PC-3 (cell line): ENCODE measurements at regions not wholly inside any gene's neighbourhood (a gene's known extent, or its start where the extent isn't known, plus 50 kb on each side); places are given as distances from the start of the nearest gene placed in this dataset.

Experiments used
- ATAC-seq: fragments of 200-7000 bp; cut with Tn5 transposase; 2 replicates; pipeline ENCODE4 v1.9.1; 2020; ENCODE audit warnings: mild to moderate bottlenecking, moderate library complexity
- BruUV-seq: library from RNA; stranded (reverse); fragments of 400-500 nt; replicated peaks from 2 replicates; lab custom pipeline; 2021; lab: Mats Ljungman, UMichigan
- CTCF ChIA-PET: fragments of 300-600 bp; sonication (Branson Sonifier 250); formaldehyde crosslinking; loops from one replicate; lab custom pipeline; 2022; ENCODE audit warnings: antibody characterized with exemption; lab: Charles Lee
- POLR2A ChIA-PET: fragments of 300-600 bp; sonication (Branson Sonifier 250); formaldehyde crosslinking; loops from one replicate; lab custom pipeline; 2022; ENCODE audit warnings: antibody characterized with exemption; ENCODE audit not compliant: unreplicated experiment; lab: Charles Lee
- DNase-seq: peaks from one replicate; pipeline ENCODE4 v3.0.0-alpha.2; 2015
- H2AFZ ChIP-seq: fragments of 300-600 bp; sonication (generic); 2 replicates; pipeline ENCODE4 v1.6.0; 2016; ENCODE audit warnings: antibody characterized with exemption, low read length
- H3F3A ChIP-seq: fragments of 300-600 bp; sonication (generic); one replicate; pipeline ENCODE4 v1.6.0; 2017; ENCODE audit warnings: antibody characterized with exemption, low read length, control low read depth, mild to moderate bottlenecking; ENCODE audit not compliant: unreplicated experiment
- H3K27ac ChIP-seq: fragments of 300-600 bp; sonication (generic); 2 replicates; pipeline ENCODE4 v1.5.1; 2016; ENCODE audit warnings: mild to moderate bottlenecking, low read length
- H3K27me3 ChIP-seq: fragments of 300-600 bp; sonication (generic); 2 replicates; pipeline ENCODE4 v1.6.1; 2016; ENCODE audit warnings: low read length, mixed read lengths
- H3K36me3 ChIP-seq: fragments of 300-600 bp; sonication (generic); 2 replicates; pipeline ENCODE4 v1.6.1; 2016; ENCODE audit warnings: low read depth, mixed run types, low read length, mixed read lengths
- H3K4me1 ChIP-seq: fragments of 300-600 bp; sonication (generic); 2 replicates; pipeline ENCODE4 v1.5.1; 2016; ENCODE audit warnings: low read length; ENCODE audit not compliant: insufficient read depth
- H3K4me2 ChIP-seq: fragments of 300-600 bp; sonication (generic); 2 replicates; pipeline ENCODE4 v1.6.0; 2016; ENCODE audit warnings: low read length
- H3K4me3 ChIP-seq: fragments of 300-600 bp; sonication (generic); 2 replicates; pipeline ENCODE4 v1.5.1; 2016; ENCODE audit warnings: mild to moderate bottlenecking, low read length, mixed read lengths
- H3K79me2 ChIP-seq: fragments of 300-600 bp; sonication (generic); 2 replicates; pipeline ENCODE4 v1.6.1; 2017; ENCODE audit warnings: low read length, mixed read lengths
- H3K9ac ChIP-seq: fragments of 300-600 bp; sonication (generic); 2 replicates; pipeline ENCODE4 v1.6.0; 2016; ENCODE audit warnings: mild to moderate bottlenecking, low read length
- H3K9me2 ChIP-seq: fragments of 300-600 bp; sonication (generic); replicated peaks from 2 replicates; pipeline ENCODE4 v1.6.1; 2016; ENCODE audit warnings: mixed run types, low read length, mixed read lengths
- H3K9me3 ChIP-seq: fragments of 300-600 bp; sonication (generic); 2 replicates; pipeline ENCODE4 v1.6.1; 2016; ENCODE audit warnings: low read length, mixed read lengths
- H4K20me1 ChIP-seq: fragments of 300-600 bp; sonication (generic); 2 replicates; pipeline ENCODE4 v1.6.1; 2016; ENCODE audit warnings: low read length, mixed read lengths
- EZH2 ChIP-seq: fragments of 300-600 bp; sonication (generic); IDR thresholded peaks from one replicate; pipeline ENCODE4 v1.6.1; 2017; ENCODE audit warnings: antibody characterized with exemption, mild to moderate bottlenecking, low read length; ENCODE audit not compliant: unreplicated experiment
- EZH2phosphoT487 ChIP-seq: fragments of 300-600 bp; sonication (generic); IDR thresholded peaks from 2 replicates; pipeline ENCODE4 v1.6.1; 2018; ENCODE audit warnings: mild to moderate bottlenecking, antibody characterized with exemption, low read length, borderline replicate concordance
- intact Hi-C: fragments of 100-400 bp; cut with micrococcal nuclease; formaldehyde crosslinking; loops from 2 replicates; pipeline ENCODE4 v1.9.0; 2023
- TF ChIP-seq, protein P1 (sequence below): fragments of 300-600 bp; sonication (generic); conservative IDR thresholded peaks from 2 replicates; pipeline ENCODE4 v1.5.1; 2017; ENCODE audit warnings: antibody characterized with exemption, low read depth, mild to moderate bottlenecking, low read length

DNA sequence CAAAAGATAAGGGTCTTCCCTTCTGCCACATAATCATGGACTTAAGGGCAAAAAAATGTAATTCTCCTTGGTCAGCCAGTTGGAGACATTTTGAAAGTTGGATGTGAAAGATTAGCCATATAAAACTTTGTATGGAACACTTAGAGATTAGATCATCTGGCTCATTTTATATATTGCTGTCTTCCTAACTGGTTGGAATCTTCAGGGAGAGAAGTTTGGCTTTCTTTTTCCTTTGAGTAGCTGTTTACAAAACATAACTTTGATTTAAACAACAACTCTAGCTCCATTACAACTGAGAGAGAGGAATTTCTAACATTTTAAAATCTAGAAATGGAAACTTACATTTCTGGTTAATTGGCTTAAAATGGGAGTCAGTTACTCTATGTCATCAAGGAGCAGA lies 132.7 kb downstream of the RDH14 start:
- no TSS peak for BruUV-seq
- Histone ChIP-seq H3F3A (no peaks in the 10 kb centered on the region), H3K9ac (no peak overlapping the region), H3K4me2 (no peak overlapping the region), H3K4me3 (no peak overlapping the region), H3K9me3 (no peaks in the 10 kb centered on the region), H3K4me1 (0 out of 2 replicates have a peak, but pooled peaks cover 7% of the 10 kb centered on the region), H4K20me1 (no peaks in the 10 kb centered on the region), H2AFZ (no peak overlapping the region), H3K27me3 (no peaks in the 10 kb centered on the region), H3K27ac (no peak overlapping the region), H3K36me3 (no peaks in the 10 kb centered on the region), H3K79me2 (no peaks in the 10 kb centered on the region), H3K9me2 (no peaks in the 10 kb centered on the region)
- TF ChIP-seq EZH2phosphoT487 (no peak), EZH2 (no peak)
- TF ChIP-seq, protein P1, sequence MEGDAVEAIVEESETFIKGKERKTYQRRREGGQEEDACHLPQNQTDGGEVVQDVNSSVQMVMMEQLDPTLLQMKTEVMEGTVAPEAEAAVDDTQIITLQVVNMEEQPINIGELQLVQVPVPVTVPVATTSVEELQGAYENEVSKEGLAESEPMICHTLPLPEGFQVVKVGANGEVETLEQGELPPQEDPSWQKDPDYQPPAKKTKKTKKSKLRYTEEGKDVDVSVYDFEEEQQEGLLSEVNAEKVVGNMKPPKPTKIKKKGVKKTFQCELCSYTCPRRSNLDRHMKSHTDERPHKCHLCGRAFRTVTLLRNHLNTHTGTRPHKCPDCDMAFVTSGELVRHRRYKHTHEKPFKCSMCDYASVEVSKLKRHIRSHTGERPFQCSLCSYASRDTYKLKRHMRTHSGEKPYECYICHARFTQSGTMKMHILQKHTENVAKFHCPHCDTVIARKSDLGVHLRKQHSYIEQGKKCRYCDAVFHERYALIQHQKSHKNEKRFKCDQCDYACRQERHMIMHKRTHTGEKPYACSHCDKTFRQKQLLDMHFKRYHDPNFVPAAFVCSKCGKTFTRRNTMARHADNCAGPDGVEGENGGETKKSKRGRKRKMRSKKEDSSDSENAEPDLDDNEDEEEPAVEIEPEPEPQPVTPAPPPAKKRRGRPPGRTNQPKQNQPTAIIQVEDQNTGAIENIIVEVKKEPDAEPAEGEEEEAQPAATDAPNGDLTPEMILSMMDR, result no peak
- ChIA-PET CTCF (no interaction called here), POLR2A (no interaction called here)
- no peak for ATAC-seq
- intact Hi-C loops, result no loop called here
- DNase-seq, result no peak

DNA sequence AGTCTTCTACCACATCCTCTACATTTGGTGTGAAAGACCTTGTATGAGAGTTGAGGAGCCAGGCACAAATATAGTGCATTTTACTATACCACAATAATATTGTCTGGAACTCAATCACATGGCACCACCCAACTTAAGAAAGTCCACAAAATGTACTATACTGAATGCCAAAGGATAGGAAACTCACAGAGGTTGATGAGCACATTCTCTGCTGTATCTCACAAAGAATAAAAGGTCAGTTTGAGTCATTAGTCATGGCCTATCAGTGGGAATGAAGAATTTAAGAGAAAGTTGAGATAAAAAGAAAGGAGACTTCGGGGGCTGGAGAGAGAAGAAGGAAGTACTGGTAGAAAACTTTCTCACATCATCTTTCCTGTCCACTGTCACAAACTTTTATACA lies 134.3 kb downstream of the RDH14 start:
- no peaks in the 10 kb centered on the region for H4K20me1 ChIP-seq
- CTCF ChIA-PET, result no interaction called here
- DNase-seq, result no peak
- no peaks in the 10 kb centered on the region for H3K9me2 ChIP-seq
- POLR2A ChIA-PET, result no interaction called here
- no peaks in the 10 kb centered on the region for H3K27me3 ChIP-seq
- no peaks in the 10 kb centered on the region for H3K9me3 ChIP-seq
- no TSS peak for BruUV-seq
- no peaks in the 10 kb centered on the region for H3K36me3 ChIP-seq
- H3K4me3 ChIP-seq, result no peak overlapping the region
- TF ChIP-seq EZH2, result no peak
- TF ChIP-seq EZH2phosphoT487, result no peak
- TF ChIP-seq, protein P1, result no peak
- no peaks in the 10 kb centered on the region for H3F3A ChIP-seq
- H3K27ac ChIP-seq, result no peak overlapping the region
- H3K9ac ChIP-seq, result no peak overlapping the region
- no peaks in the 10 kb centered on the region for H3K79me2 ChIP-seq
- no peak overlapping the region for H2AFZ ChIP-seq
- ATAC-seq, result no peak
- no peak overlapping the region for H3K4me2 ChIP-seq
- 0 out of 2 replicates have a peak, but pooled peaks cover 7% of the 10 kb centered on the region for H3K4me1 ChIP-seq
- intact Hi-C loops, result no loop called here

DNA sequence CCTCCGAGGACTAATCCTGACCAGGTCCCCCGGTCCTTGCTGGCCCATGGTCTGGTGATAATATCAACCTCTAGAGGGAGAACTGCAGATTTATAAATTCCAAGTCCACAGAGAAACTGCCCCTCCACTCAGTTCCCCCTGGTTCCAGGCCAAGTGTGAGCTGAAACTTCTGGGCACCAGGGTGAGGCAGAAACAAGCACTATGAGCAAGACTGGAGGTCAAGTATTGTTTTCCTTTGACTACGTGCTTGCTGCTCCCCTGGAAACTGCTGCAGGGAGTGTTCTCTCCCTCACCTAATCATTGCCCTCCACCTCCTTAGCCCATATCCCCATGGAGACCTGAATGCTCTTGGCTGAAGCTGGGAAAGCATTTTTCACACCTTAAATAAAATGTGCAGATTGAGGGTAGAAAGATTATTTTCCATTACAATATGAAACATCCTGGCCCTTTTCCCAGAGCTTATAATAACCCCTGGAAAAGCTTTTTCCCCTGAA lies 135.2 kb downstream of the RDH14 start:
- H3K4me1 ChIP-seq, result 0 out of 2 replicates have a peak, but pooled peaks cover 7% of the 10 kb centered on the region
- no TSS peak for BruUV-seq
- H3K9ac ChIP-seq, result no peak overlapping the region
- TF ChIP-seq EZH2phosphoT487 (no peak), EZH2 (no peak)
- TF ChIP-seq, protein P1, result no peak
- no peak overlapping the region for H3K4me2 ChIP-seq
- ChIA-PET POLR2A (no interaction called here), CTCF (no interaction called here)
- H3K27me3 ChIP-seq, result no peaks in the 10 kb centered on the region
- H3K27ac ChIP-seq, result no peak overlapping the region
- no peak overlapping the region for H2AFZ ChIP-seq
- H3K79me2 ChIP-seq, result no peaks in the 10 kb centered on the region
- H3K9me3 ChIP-seq, result no peaks in the 10 kb centered on the region
- no peaks in the 10 kb centered on the region for H3F3A ChIP-seq
- no peaks in the 10 kb centered on the region for H3K36me3 ChIP-seq
- H3K4me3 ChIP-seq, result no peak overlapping the region
- DNase-seq (no peak), ATAC-seq (no peak)
- no peaks in the 10 kb centered on the region for H3K9me2 ChIP-seq
- intact Hi-C loops, result no loop called here
- no peaks in the 10 kb centered on the region for H4K20me1 ChIP-seq
